Inflammatory macrophage treated with lipopolysaccharide for 4 hours (primary cell): ENCODE measurements at regions not wholly inside any gene's neighbourhood (a gene's known extent, or its start where the extent isn't known, plus 50 kb on each side); places are given as distances from the start of the nearest gene placed in this dataset.

Experiments
- DNase-seq: peaks from one replicate; pipeline ENCODE4 v3.0.0-alpha.2; 2020

DNA sequence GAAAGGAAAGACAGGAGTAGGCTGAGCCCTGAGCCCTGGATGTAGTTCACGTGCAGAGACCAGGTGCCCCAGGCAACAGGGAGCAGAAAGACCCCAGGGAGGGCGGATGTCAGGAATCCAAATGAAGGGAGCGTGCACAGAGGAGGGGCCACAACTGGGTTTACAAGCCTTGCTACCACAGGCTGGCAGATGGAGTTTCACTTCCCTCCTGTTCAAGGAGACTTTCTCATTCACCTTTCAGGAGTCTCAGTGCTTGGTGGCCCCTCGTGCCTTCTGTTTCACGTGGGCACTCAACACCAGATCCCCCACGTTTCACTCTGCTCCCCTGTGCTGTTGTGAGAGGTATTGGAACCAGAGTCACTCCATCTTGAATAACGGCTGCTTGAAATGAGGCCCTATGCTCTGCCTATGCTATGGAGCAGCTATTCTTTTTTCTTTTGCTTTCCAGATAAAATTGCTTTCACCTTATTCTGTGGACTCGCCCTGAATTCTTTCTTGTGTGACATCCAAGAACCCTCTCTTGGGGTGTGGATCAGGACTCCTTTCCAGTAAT lies 601.4 kb upstream of the IGFBP3 start:
- no peak for DNase-seq

DNA sequence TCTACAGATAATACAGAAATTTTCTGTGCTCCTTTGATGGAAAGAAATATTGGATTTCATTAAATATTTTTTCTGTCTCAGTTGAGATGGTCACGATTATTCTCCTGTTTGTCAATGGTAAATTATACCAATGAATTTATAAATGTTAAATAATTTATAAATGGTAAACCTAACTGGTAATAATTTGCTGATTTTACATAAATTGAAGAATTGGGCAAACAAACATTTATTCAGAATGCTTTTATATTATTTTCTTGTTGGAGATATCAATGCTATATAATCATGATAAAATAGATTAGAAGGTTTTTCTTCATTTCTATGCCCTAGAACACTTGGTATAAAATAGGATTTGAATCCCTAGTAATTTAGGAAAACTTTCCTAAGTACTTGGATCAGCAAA lies 597.6 kb upstream of the IGFBP3 start:
- DNase-seq, result no peak

DNA sequence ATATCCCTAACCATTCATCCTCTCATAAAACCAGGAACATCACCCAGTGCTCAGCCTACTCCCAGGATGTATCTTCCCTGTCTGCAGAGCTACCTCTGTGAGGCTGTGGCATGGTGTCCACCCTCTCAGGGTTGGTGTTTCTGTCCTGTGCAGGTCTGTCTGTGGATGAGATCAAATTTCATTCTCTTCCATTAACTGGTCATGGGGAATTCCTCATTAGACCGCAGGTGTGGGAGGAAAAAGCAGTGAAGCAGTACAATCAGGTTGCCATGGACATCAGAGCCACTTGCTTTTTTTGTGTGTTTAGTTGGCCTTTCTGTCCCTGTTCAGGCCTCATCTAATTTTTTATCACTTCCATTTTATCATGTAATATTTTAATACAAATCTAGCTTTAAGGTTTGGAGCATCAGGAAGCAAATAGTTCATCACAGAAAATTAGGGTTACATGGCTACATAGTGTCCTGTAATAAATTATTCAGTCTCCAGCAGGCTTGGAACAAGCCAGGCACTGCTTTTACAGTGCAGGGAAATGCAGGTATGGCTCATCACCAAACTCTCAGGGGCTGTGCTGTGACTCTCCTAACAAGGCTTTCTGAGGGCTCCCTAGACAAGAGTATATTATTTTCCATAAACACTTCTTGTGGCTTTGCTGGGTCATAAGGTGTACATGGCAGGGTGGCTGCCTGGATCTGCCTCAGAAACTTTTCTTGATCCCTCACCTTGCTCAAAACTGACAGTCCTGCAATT lies 594.9 kb upstream of the IGFBP3 start:
- DNase-seq, result no peak

DNA sequence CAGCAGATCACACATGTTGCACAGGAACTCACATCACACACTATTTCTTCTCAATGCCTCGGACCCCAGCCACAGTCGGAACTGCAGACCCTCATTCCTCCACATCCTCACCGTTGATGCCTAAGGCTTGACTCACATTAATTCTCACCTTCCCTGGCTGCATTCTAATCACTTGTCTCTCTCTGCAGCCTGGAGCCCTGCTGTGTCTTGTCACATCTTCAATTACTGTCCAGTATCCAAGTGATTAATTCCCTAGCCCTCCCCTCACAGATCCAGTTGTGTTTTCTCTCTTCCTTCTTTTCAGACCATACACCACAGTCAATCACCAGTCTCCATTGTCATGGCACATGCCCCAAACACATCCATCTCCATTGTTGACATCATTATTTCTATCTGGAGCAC lies 592.4 kb upstream of the IGFBP3 start:
- DNase-seq, result no peak

DNA sequence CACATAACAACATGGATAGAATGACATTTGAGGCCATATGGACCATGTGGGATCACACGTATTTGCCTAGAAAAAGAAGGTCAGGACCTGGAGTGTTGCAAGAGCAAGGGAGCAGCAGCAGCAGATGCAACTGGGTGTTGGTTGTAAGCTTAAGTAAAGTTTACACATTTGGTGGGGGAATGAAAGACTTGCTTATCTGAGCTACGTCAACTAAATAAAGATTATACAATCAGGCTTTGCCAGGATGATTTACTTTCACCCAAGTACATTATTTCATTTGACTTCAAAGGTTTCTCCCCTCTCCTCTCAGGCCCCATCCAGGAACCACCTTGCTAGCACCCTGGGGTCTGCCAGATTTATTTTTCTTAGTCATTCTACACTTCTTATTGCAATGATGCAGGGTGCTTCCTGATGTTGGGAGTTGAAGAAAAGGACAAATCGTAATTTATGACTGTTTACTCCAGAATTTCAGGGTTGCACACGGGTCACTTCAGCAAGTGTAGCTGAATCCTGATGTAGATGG lies 591.9 kb upstream of the IGFBP3 start:
- no peak for DNase-seq

DNA sequence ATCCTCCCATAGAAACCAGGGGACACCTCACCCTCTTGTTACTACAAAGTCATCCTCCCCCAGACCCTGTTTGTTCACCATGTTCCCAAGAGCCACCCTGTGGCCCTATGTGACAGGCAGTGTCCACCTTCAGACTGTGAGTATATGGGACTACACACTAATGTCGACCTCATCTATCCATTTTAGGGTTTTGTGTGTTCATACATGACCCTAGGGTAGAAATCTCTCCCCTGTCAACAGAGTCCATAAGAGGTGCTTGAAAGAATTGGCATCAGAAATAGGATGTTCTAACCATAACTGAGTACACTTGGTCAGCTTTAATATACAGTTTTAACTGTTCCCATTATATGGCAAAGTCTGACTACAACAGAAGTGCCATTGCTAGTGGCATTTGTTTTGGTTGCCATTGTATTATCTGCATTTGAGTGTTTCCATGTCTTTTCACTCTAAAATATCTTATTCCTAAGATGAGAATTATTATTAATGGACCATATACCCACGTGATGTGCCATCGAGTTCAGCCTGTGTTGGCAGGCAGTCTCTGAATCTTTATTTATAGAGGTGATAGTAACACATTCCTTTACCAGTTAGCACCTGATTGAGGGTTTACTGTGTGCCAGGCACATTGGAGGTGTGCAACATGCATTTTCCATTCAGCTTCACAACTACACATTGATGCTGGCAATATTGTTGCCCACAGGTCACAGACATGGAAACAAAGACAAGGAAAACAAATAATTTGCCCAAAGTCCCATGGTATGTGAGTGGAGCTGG lies 590.6 kb upstream of the IGFBP3 start:
- DNase-seq, result no peak

DNA sequence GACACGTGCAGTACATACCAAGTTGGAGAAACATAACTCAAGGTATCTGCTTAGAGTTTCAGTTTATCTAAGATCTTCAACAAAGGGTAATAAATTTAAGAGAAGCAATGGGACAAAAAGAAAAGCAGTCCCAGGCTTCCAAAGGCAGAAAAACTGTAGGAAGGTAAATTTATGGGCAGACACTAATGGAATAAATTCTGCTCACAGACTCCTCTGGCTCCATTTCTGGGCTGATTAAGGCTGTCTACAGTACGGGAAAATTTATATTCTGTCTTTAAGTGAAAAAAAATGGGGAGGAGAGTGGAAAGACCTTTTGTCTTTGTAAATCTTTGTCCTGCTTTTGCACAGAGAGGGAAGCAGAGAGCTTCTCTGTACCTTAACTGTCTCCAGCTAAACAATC lies 587.5 kb upstream of the IGFBP3 start:
- no peak for DNase-seq

DNA sequence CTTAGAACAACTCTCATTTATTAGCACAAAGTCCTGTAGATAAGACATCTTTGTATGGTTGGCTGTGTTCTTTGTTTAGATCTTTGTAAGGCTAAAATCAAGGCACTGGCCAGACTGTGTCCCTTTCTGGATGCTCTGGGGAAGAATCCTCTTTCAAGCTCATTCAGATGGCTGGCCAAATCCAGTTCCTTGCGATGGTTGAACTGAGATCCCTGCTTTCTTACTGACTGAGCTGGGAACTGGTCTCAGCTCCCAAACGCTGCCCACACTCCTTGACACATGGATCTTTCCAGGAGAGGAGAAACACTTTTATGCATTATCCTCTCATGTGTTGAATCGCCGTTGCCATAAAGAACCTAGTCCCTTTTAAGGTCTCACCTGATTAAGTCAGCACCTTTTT lies 586.5 kb upstream of the IGFBP3 start:
- no peak for DNase-seq

DNA sequence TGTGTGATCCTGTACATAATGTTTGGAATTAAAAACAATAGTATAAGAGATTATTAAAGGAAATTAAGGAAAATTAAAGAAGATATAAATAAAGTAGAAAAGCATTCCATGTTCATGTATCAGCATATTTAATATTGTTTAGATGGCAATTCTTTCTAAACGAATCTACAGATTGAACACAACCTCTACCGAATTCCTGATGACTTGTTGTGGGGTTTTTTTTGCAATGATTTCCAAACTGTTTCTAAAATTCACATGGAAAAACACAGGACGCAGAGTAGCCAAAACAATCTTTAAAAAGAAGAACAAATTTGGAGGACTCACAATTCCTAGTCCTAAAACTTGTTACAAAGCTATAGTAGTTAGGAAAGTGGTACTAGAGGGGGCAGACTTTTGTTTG lies 573.4 kb upstream of the IGFBP3 start:
- no peak for DNase-seq

DNA sequence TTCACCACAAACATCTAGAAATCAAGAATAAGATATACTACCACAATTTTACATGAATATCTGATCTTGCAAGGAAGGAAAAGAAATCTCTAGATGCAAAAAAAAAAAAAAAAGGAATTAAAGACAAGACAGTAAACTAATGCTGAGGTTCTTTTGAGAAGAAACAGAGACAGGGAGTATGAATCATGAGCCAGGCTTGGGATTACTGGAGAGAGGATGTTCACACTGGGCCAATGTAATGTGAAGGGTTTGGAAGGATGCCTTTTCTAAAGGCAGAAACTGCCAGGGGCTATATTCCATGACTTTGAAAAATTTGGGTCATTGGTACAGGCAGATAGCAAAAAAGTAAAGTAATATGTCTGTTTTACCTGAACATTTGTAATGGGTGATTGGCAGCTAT lies 573.0 kb upstream of the IGFBP3 start:
- DNase-seq, result no peak

DNA sequence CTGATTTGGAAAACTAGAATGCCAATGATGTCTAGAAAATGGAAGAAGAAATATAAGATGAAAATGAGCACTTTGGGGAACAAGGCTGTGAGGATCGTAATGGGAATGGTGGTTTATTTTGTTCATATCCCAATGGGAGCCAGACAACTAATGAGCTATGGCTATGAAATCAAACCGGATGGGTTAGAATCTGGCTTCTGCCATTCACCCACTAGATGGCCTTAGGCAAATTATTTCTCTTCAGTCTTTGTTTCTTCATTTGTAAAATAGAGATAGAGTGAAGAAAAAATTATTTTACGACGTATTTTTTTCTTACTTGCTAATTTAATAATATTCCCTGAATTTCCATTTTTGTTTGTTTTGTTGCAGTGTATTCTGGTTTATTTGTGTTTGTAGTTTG lies 572.1 kb upstream of the IGFBP3 start:
- no peak for DNase-seq

DNA sequence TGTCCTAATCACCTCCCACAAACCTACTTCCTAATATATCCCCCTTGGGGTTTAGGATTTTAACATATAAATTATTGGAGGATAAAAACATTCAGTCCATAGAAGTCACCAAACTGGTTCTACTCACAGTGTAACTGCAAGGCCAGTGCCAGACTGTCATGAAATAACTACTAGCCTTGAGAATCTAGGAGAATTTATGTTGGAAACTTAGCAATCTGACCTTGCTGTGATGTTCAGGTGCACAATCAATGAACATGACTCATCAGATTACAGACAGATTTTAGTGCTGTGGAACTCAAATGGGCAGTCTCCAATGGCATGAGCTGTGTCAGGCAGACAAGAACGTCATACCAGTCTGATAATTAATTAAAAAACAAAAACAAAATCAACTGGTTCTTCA lies 571.4 kb upstream of the IGFBP3 start:
- DNase-seq, result no peak

DNA sequence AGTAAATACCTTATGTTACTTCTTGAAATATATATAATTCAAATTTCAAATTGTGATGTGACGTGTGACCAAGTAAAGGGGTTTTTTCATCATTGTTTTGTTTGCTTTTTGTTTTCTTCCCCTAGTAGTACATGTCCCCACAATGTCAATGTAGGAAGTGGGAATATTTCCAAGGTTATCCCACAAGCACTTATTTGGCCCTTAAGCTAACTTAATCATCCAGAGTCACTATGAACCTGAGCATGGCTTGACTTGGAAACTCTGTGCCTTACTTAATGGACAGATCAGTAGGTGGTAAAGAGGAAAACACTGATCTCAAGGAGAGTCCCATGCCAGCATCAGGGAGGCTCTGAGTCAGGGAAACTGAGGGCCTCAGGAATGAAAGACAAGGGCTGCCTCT lies 569.3 kb upstream of the IGFBP3 start:
- DNase-seq, result no peak

DNA sequence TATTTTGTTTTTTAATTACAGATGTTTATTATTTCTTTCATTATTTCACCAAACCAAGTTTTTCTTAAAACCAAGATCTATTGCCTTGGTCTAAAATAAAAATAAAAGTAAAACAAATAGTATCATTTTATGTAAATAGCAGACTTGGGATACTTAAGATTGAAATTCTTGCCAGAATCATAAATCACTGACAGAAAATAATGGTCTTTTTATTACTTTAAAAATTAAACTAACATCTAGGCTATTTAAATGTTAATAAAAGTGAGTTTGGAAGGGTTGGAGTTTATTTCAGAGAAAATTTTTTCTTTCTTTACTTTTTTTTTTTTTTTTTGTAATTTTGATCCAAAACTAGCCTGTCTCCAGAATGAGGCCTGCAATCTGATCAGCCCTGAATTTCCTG lies 568.0 kb upstream of the IGFBP3 start:
- no peak for DNase-seq

DNA sequence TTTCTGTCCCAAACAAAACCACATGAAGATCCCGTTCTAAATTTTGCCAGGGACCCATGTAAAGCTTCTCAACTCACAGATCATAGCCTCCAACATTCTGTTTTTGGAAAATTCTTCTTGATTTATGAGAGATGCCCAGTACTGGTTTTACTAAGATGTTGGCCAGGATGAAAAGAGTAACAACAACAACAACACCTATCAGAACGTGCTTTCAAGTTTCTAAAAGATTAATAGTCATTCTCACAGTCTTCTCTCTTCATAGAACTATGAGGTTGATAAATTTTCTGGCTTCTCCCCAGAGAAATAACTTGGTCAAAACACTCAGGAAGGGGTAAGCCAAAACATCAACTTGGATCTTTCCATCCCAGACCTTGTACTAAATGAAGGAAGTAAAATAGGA lies 567.5 kb upstream of the IGFBP3 start:
- DNase-seq, result no peak

DNA sequence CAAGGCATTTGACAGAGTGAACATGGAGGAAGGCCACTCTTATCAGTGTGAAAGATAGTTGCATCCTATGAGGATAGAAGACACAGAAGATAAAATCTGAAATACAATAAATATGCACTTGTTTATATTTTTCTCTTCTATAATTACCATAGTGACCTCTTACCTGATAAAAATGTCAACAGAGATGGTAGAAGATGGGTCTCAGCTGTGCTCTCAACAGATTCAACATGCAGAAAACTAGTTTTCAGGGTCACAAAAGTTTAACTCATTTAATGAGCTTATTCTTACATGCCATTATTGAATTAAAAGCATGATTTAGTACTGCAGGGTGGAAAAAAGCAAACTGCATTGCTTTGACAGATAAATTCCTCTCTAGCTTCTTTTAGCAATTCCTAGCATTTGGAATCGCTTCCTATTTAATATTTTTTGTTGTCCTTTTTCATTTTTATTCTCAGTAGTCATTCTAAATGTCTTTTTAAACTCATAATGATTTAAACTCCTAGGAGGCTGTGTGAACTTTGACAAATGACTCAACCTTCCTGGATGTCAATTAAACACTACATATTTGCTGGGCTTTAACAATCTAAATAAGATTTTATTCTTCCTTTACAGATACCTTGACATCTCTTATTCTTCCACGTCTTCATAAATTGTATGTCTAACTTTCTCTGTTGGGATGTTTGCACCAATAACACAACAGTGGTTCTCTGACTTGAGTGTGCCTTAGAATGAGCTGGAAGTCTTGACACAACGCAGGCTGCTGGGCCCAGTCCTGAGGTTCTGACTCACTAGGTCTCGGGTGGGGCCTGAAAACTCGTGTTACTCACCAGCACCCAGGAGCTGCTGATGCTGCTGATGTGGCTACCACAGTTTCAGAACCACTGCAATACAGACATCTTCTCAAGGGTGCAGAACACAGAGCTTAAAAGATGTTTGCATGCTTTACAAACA lies 565.5 kb upstream of the IGFBP3 start:
- no peak for DNase-seq

DNA sequence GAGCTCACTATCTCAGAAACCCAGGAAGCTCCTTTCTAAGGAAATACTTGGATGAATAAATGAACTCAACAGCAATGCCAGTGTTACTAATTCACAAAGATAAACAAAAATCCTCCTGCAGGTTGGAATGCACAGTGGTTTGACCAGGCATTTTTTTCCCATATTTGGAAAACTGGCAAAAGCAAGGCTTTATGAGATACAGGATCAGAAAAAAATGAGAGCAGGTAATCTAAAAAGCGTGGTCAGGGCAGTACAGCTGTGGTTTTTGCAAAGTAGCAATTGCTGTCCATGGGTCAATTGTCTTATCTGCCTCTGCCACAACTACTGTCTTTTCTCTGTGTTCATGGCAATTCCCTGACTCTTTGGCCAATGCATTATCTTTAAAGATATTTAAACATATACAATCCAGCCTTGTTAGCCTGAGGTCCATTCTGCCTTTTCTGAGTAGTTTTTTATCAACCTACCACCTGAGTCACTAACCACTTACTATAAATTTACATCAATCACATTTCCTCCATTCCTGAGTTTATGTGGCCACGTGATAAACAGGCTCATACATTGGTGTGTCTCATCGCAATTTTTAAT lies 564.5 kb upstream of the IGFBP3 start:
- no peak for DNase-seq

DNA sequence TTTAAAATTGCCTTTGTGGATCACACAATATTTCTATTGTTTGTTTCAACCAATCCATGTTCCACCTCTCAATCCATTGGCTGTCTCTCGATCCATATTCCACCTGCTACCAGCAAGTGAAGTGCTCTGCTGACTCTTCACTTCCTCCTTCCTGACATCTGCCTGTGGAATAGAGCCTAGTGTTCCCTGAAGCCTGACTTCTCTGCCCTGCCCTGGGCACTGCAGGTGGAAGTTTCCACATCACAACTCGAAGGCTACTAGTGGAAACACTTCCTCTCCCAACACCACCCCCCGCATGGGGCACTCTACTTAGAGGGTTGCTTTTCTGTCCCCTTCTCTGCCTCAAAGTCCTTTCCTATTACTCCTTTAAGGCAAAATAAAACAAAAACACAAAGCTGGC lies 563.8 kb upstream of the IGFBP3 start:
- no peak for DNase-seq

DNA sequence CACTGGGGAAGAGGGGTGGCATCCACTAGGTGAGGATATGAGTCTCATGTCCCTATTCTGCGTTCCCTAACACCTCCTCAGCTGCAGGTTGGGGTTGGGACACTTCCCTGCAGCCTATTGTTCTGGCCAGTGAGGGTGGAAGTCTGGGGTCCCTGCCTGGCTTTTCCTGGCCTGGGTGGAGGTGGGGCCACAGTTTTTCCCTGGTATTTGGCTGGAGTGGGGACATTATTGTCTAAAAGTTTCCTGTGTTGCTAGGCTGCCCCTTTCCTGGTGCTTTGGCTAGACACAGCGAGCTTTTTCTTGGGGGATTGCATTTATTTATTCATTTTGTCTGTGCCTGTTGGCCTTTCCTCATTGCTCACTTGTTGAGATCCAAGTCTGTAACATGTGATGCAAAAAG lies 559.5 kb upstream of the IGFBP3 start:
- DNase-seq, result no peak

DNA sequence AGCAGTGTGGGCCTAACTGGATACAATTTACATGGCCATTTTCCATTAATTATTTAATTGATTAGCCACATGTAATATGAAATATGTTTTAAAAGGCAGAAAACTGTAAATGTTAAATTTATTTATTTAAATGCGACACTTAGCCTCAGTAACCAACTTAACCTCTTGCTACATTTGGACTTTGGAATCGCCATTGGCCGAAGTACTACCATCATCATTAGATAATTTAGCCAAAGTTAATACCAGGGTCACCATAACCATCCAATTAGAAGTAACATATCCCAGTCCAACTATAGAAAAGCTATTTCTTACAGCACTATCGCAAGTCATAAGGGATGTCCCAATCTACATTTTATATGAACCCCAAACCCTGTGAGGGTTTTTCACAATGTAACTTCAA lies 558.6 kb upstream of the IGFBP3 start:
- DNase-seq, result no peak

DNA sequence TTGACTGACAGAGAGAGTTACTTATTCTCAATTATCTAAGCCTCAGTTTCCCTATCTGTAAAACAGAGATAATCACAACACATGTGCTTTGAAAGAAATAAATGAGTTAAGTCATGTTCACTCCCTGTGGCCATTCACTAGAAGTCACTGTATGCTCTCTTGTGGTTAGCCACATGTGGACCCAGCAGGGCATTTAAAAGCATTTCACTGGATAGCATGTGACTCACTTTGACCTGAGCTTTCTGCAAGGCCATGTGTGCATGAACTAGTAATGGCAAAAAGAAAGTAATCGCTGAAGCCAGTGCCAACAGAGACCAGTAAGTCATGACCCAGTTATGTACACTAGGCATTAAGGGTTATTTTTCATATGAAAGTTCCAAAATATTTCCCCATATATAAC lies 557.0 kb upstream of the IGFBP3 start:
- DNase-seq, result no peak

DNA sequence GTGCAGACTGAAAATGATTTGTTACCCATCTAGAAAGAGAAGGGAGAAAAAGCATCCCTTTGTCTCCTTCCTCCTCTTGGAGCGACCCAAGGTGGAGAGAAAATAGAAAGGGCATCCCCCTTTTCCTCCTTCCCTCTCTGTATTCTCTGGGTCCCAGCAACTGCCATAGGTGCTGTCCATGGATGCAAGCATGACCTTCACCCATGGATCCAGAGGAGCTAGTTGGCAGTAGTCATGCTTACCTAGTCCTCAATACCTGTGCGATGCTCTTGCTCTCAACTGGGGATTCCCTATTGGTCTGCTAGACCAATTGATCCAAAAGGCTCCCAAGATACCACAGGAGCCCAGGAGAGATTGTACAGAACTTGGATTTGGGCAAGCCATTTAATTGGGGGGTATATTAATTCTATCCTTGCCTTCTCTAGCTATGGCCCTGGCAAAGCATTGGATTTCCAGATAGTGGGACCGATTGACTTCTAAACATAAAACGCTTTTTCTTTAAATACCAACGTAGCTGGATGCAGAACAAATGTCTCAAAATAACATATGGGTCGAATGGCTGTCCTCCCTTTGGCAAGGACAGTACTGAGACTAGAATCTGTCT lies 547.8 kb upstream of the IGFBP3 start:
- DNase-seq, result no peak
